OCI-LY1 (cell line): ENCODE measurements at regions not wholly inside any gene's neighbourhood (a gene's known extent, or its start where the extent isn't known, plus 50 kb on each side); places are given as distances from the start of the nearest gene placed in this dataset.

ENCODE experiments used
- EZH2 ChIP-seq: fragments of 200-600 bp; sonication (generic), shearing (Covaris generic); IDR thresholded peaks from 2 replicates; pipeline ENCODE4 v1.8.0; 2017; ENCODE audit warnings: borderline replicate concordance, mixed run types, mild to moderate bottlenecking, antibody characterized with exemption, low read length, moderate library complexity, mixed read lengths
- TF ChIP-seq, protein P1 (sequence below): fragments of 200-600 bp; sonication (generic), shearing (Covaris generic); IDR thresholded peaks from 2 replicates; pipeline ENCODE4 v1.5.1; 2017; ENCODE audit warnings: mild to moderate bottlenecking, antibody characterized with exemption, low read length, moderate library complexity, mixed read lengths

DNA sequence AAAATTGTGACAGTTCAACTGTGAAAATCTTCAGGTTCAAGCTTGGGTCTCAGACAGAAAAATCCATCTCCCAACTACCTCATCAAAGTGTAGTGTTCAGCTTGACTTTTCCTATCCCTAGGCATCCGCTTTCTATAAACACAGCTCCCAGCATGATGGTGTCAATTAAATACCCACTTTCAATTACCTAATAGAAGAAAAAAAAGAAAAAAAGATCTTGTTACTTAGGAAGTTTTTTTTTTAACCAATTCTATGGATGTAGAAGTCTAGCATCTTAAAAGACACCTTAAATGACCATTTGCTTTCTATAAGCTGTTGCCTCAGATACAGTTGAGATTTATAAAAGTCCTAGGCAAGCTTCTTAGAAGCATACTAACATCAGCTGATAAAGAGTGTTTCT lies 244.1 kb upstream of the MTNR1B start:
- no peak for TF ChIP-seq EZH2
- TF ChIP-seq, protein P1, sequence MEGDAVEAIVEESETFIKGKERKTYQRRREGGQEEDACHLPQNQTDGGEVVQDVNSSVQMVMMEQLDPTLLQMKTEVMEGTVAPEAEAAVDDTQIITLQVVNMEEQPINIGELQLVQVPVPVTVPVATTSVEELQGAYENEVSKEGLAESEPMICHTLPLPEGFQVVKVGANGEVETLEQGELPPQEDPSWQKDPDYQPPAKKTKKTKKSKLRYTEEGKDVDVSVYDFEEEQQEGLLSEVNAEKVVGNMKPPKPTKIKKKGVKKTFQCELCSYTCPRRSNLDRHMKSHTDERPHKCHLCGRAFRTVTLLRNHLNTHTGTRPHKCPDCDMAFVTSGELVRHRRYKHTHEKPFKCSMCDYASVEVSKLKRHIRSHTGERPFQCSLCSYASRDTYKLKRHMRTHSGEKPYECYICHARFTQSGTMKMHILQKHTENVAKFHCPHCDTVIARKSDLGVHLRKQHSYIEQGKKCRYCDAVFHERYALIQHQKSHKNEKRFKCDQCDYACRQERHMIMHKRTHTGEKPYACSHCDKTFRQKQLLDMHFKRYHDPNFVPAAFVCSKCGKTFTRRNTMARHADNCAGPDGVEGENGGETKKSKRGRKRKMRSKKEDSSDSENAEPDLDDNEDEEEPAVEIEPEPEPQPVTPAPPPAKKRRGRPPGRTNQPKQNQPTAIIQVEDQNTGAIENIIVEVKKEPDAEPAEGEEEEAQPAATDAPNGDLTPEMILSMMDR = no peak
